ENCODE measurements at regions not wholly inside any gene's neighbourhood (a gene's known extent, or its start where the extent isn't known, plus 50 kb on each side); places are given as distances from the start of the nearest gene placed in this dataset.

GRCh38 chr1:58943776-58944175 is 159.9 kb upstream of the JUN start:
- H3K27me3 ChIP-seq (ENCODE audit: insufficient read depth, poor library complexity, severe bottlenecking): no peaks in the 10 kb centered on the region
- no peak for DNase-seq (ENCODE audit: low read depth in 1 of 2, low spot score in 1 of 2)
- no peak overlapping the region for H3K27ac ChIP-seq (replicated peaks)
- H3K4me3 ChIP-seq (replicated peaks; ENCODE audit: insufficient read depth, low read length): no peak overlapping the region
- TF ChIP-seq, protein P1, sequence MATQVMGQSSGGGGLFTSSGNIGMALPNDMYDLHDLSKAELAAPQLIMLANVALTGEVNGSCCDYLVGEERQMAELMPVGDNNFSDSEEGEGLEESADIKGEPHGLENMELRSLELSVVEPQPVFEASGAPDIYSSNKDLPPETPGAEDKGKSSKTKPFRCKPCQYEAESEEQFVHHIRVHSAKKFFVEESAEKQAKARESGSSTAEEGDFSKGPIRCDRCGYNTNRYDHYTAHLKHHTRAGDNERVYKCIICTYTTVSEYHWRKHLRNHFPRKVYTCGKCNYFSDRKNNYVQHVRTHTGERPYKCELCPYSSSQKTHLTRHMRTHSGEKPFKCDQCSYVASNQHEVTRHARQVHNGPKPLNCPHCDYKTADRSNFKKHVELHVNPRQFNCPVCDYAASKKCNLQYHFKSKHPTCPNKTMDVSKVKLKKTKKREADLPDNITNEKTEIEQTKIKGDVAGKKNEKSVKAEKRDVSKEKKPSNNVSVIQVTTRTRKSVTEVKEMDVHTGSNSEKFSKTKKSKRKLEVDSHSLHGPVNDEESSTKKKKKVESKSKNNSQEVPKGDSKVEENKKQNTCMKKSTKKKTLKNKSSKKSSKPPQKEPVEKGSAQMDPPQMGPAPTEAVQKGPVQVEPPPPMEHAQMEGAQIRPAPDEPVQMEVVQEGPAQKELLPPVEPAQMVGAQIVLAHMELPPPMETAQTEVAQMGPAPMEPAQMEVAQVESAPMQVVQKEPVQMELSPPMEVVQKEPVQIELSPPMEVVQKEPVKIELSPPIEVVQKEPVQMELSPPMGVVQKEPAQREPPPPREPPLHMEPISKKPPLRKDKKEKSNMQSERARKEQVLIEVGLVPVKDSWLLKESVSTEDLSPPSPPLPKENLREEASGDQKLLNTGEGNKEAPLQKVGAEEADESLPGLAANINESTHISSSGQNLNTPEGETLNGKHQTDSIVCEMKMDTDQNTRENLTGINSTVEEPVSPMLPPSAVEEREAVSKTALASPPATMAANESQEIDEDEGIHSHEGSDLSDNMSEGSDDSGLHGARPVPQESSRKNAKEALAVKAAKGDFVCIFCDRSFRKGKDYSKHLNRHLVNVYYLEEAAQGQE (IDR thresholded peaks at IDR 0.05; ENCODE audit: insufficient replicate concordance, low read depth): no peak
- TF ChIP-seq SPI1 (IDR thresholded peaks at IDR 0.05; ENCODE audit: borderline replicate concordance, low read depth) (no peak), GABPA (IDR thresholded peaks at IDR 0.05; ENCODE audit: low read depth) (no peak), POLR2AphosphoS5 (IDR thresholded peaks at IDR 0.05; ENCODE audit: low read depth) (no peak)
- TF ChIP-seq, protein P2, sequence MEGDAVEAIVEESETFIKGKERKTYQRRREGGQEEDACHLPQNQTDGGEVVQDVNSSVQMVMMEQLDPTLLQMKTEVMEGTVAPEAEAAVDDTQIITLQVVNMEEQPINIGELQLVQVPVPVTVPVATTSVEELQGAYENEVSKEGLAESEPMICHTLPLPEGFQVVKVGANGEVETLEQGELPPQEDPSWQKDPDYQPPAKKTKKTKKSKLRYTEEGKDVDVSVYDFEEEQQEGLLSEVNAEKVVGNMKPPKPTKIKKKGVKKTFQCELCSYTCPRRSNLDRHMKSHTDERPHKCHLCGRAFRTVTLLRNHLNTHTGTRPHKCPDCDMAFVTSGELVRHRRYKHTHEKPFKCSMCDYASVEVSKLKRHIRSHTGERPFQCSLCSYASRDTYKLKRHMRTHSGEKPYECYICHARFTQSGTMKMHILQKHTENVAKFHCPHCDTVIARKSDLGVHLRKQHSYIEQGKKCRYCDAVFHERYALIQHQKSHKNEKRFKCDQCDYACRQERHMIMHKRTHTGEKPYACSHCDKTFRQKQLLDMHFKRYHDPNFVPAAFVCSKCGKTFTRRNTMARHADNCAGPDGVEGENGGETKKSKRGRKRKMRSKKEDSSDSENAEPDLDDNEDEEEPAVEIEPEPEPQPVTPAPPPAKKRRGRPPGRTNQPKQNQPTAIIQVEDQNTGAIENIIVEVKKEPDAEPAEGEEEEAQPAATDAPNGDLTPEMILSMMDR (IDR thresholded peaks at IDR 0.05; ENCODE audit: insufficient read depth, low read length): no peak

GRCh38 chr1:58944439-58944838 is 160.6 kb upstream of the JUN start:
- TF ChIP-seq, protein P2 (IDR thresholded peaks at IDR 0.05; ENCODE audit: insufficient read depth, low read length): no peak
- TF ChIP-seq GABPA (IDR thresholded peaks at IDR 0.05; ENCODE audit: low read depth) (no peak), POLR2AphosphoS5 (IDR thresholded peaks at IDR 0.05; ENCODE audit: low read depth) (no peak), SPI1 (IDR thresholded peaks at IDR 0.05; ENCODE audit: borderline replicate concordance, low read depth) (no peak)
- TF ChIP-seq, protein P1 (IDR thresholded peaks at IDR 0.05; ENCODE audit: insufficient replicate concordance, low read depth): no peak
- no peak for DNase-seq (ENCODE audit: low read depth in 1 of 2, low spot score in 1 of 2)
- no peaks in the 10 kb centered on the region for H3K27me3 ChIP-seq (ENCODE audit: insufficient read depth, poor library complexity, severe bottlenecking)
- no peak overlapping the region for H3K4me3 ChIP-seq (replicated peaks; ENCODE audit: insufficient read depth, low read length)
- H3K27ac ChIP-seq (replicated peaks): no peak overlapping the region

DNA sequence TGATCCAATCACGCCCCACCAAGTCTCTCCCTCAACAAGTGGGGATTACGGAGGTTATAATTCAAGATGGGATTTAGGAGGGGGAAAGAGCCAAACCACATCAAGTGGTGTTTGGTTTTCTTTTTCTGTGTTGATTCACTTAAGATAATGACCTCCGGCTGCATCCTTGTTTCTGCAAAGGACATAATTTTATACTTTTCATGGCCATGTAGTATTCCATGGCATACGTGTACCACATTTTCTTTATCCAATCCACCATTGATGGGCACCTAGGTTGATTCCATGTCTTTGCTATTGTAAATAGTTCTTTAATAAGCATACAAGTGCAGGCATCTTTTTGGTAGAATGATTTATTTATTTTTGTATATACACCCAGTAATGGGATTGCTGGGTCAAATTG is 162.5 kb upstream of the JUN start:
- no peak for DNase-seq (ENCODE audit: low read depth in 1 of 2, low spot score in 1 of 2)
- TF ChIP-seq GABPA (IDR thresholded peaks at IDR 0.05; ENCODE audit: low read depth): no peak
- TF ChIP-seq, protein P2 (IDR thresholded peaks at IDR 0.05; ENCODE audit: insufficient read depth, low read length): no peak
- TF ChIP-seq SPI1 (IDR thresholded peaks at IDR 0.05; ENCODE audit: borderline replicate concordance, low read depth): no peak
- TF ChIP-seq, protein P1 (IDR thresholded peaks at IDR 0.05; ENCODE audit: insufficient replicate concordance, low read depth): no peak
- no peak for TF ChIP-seq POLR2AphosphoS5 (IDR thresholded peaks at IDR 0.05; ENCODE audit: low read depth)
- Histone ChIP-seq H3K4me3 (replicated peaks; ENCODE audit: insufficient read depth, low read length) (no peak overlapping the region), H3K27me3 (ENCODE audit: insufficient read depth, poor library complexity, severe bottlenecking) (no peaks in the 10 kb centered on the region), H3K27ac (replicated peaks) (no peak overlapping the region)

Data from HL-60 (cell line).